ENCODE measurements at regions not wholly inside any gene's neighbourhood (a gene's known extent, or its start where the extent isn't known, plus 50 kb on each side); places are given as distances from the start of the nearest gene placed in this dataset.

DNA sequence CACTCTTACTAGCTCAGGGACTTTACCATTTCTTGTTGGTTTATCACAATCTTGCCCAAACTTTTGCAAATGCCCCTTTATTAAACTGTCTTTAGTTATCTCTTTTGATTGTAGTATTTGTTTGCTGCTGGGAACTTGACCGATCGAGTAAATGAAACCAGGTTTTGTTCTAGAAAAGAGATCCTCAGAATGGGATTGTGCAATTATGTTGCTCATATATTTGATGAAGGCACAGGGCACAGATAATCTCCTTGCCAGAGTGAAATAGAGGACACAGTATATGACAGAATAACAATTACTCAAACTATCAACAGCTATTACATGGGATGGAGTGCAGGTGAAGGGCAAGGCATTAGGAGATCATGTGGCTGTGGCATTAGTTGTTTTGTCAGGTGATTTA, 216.6 kb upstream of the RASGRP1 start:
- intact Hi-C loops (cut with DNase I; ENCODE audit: low total_unique reads) (no loop called here), in situ Hi-C loops (cut with MboI; ENCODE audit: low sequenced_read_pairs in 4 of 4) (no loop called here)
- TF ChIP-seq, protein P1, sequence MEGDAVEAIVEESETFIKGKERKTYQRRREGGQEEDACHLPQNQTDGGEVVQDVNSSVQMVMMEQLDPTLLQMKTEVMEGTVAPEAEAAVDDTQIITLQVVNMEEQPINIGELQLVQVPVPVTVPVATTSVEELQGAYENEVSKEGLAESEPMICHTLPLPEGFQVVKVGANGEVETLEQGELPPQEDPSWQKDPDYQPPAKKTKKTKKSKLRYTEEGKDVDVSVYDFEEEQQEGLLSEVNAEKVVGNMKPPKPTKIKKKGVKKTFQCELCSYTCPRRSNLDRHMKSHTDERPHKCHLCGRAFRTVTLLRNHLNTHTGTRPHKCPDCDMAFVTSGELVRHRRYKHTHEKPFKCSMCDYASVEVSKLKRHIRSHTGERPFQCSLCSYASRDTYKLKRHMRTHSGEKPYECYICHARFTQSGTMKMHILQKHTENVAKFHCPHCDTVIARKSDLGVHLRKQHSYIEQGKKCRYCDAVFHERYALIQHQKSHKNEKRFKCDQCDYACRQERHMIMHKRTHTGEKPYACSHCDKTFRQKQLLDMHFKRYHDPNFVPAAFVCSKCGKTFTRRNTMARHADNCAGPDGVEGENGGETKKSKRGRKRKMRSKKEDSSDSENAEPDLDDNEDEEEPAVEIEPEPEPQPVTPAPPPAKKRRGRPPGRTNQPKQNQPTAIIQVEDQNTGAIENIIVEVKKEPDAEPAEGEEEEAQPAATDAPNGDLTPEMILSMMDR (IDR thresholded peaks at IDR 0.05 in 4 of 5, conservative IDR thresholded peaks at IDR 0.05 in 1 of 5): no peak
- TF ChIP-seq POLR2A (IDR thresholded peaks at IDR 0.05): no peak
- Histone ChIP-seq H3K27me3 (no peaks in the 10 kb centered on the region), H3K36me3 (no peaks in the 10 kb centered on the region), H3K9me3 (no peaks in the 10 kb centered on the region), H3K4me3 (no peak overlapping the region), H3K4me1 (no peaks in the 10 kb centered on the region), H3K27ac (no peak overlapping the region)
- DNase-seq (no peak), ATAC-seq (no peak)

DNA sequence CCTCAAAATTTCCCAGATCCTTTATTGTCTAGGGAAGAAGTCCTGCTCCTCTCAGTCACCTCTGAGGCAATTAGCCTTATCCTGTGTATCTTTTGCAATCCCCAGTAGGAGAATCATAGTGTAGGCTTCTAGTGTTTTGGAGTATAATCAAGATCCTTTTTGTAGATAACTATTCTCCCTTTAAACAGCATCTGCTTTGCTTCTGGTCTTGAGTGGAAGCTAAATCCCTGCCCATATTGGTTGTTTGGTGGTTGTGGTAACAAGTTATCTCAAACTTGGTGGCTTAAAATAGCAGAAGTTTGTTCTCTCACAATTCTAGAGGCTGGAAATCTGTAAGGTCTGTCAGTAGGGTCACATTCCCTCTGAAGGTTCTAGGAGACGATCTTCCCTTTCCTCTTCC, 217.5 kb upstream of the RASGRP1 start:
- TF ChIP-seq POLR2A (IDR thresholded peaks at IDR 0.05): no peak
- TF ChIP-seq, protein P1 (IDR thresholded peaks at IDR 0.05 in 4 of 5, conservative IDR thresholded peaks at IDR 0.05 in 1 of 5): no peak
- ATAC-seq: no peak

DNA sequence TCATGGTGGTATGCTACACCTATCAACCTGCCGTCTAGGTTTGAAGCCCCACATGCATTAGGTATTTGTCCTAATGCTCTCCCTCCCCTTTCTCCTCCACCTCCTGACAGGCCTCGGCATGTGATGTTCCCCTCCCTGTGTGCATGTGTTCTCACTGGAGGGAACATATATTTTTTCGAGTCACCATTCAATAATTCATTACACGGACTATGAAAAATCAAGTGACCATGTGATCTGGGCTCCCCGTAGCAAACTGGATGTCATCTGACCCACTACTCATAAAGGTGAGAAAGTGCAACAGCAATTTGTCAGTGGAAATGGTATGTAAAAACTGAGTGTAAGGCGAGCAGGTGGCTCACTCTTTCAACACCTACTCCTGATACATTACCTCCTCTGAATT, 224.3 kb upstream of the RASGRP1 start:
- no peaks in the 10 kb centered on the region for H3K36me3 ChIP-seq
- ATAC-seq (no peak), DNase-seq (no peak)
- H3K4me3 ChIP-seq: no peak overlapping the region
- TF ChIP-seq POLR2A (IDR thresholded peaks at IDR 0.05): no peak
- no peaks in the 10 kb centered on the region for H3K4me1 ChIP-seq
- no peaks in the 10 kb centered on the region for H3K27me3 ChIP-seq
- no peak overlapping the region for H3K27ac ChIP-seq
- in situ Hi-C loops (cut with MboI; ENCODE audit: low sequenced_read_pairs in 4 of 4): no loop called here
- no peaks in the 10 kb centered on the region for H3K9me3 ChIP-seq
- intact Hi-C loops (cut with DNase I; ENCODE audit: low total_unique reads): no loop called here

More for the DNA sequence above, 217.5 kb upstream of the RASGRP1 start:
- Histone ChIP-seq H3K9me3 (no peaks in the 10 kb centered on the region), H3K27ac (no peak overlapping the region), H3K27me3 (no peaks in the 10 kb centered on the region), H3K36me3 (no peaks in the 10 kb centered on the region), H3K4me1 (no peaks in the 10 kb centered on the region), H3K4me3 (no peak overlapping the region)
- intact Hi-C loops (cut with DNase I; ENCODE audit: low total_unique reads): no loop called here
- DNase-seq: no peak
- in situ Hi-C loops (cut with MboI; ENCODE audit: low sequenced_read_pairs in 4 of 4): no loop called here

DNA sequence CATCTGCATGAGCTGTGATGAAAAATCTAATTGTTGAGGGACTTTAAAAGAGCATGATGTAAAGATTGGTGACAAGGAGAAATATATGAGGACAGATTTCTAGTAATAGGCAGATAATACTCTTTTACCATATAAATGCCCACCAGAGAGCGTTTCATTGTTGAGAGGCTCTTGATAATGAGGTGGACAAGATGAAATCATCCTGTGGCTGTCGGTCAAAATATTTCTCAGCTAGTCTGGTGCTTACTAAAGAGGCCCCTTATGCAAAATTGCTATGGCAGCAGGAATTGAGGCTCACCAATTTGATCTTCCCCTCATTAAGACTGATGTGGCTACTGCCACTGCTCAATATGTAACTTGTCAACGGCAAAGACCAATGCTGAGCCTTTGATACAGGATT, 225.0 kb upstream of the RASGRP1 start:
- in situ Hi-C loops (cut with MboI; ENCODE audit: low sequenced_read_pairs in 4 of 4): no loop called here
- no peak for DNase-seq
- H3K4me1 ChIP-seq: no peaks in the 10 kb centered on the region

DNA sequence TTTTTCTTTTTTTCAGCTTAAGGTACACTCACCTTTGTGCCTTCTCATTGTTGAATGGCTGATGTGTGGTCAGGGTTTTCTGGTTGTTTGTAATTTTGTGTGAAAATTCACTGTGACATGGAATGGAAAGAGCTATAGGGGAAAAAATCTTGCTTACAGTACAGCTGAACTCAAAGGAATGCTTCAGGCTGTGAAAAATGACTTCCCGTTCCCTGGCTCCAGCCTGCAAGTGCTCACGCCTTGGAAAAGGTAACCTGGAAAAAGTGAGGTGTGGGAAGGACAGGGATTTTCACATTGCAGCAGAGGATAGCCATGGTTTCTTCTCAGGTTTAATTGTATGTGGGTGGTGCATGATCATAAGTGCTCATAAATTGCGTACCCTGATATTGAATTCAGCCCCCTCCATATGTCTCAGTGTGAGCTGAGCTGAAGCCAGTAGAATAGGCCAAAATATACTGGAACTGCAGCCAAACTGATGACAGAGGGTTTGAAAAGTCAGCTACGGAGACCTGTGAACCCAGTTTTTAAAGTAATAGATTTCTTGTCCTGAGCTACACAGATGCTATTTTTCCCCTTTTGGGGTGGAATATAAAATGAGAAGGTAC, 228.7 kb upstream of the RASGRP1 start:
- no peaks in the 10 kb centered on the region for H3K36me3 ChIP-seq
- no peaks in the 10 kb centered on the region for H3K9me3 ChIP-seq
- H3K4me3 ChIP-seq: no peak overlapping the region
- intact Hi-C loops (cut with DNase I; ENCODE audit: low total_unique reads): no loop called here
- no peaks in the 10 kb centered on the region for H3K4me1 ChIP-seq
- no peak for TF ChIP-seq POLR2A (IDR thresholded peaks at IDR 0.05)
- TF ChIP-seq, protein P1 (IDR thresholded peaks at IDR 0.05 in 4 of 5, conservative IDR thresholded peaks at IDR 0.05 in 1 of 5): no peak
- no peak overlapping the region for H3K27ac ChIP-seq
- no peak for DNase-seq
- ATAC-seq: no peak
- no peaks in the 10 kb centered on the region for H3K27me3 ChIP-seq
- in situ Hi-C loops (cut with MboI; ENCODE audit: low sequenced_read_pairs in 4 of 4): no loop called here

More for the DNA sequence above, 225.0 kb upstream of the RASGRP1 start:
- Histone ChIP-seq H3K27me3 (no peaks in the 10 kb centered on the region), H3K9me3 (no peaks in the 10 kb centered on the region), H3K36me3 (no peaks in the 10 kb centered on the region), H3K4me3 (no peak overlapping the region), H3K27ac (no peak overlapping the region)
- intact Hi-C loops (cut with DNase I; ENCODE audit: low total_unique reads): no loop called here
- ATAC-seq: no peak
- no peak for TF ChIP-seq POLR2A (IDR thresholded peaks at IDR 0.05)
- TF ChIP-seq, protein P1 (IDR thresholded peaks at IDR 0.05 in 4 of 5, conservative IDR thresholded peaks at IDR 0.05 in 1 of 5): no peak
